ENCODE measurements at regions not wholly inside any gene's neighbourhood (a gene's known extent, or its start where the extent isn't known, plus 50 kb on each side); places are given as distances from the start of the nearest gene placed in this dataset.

DNA sequence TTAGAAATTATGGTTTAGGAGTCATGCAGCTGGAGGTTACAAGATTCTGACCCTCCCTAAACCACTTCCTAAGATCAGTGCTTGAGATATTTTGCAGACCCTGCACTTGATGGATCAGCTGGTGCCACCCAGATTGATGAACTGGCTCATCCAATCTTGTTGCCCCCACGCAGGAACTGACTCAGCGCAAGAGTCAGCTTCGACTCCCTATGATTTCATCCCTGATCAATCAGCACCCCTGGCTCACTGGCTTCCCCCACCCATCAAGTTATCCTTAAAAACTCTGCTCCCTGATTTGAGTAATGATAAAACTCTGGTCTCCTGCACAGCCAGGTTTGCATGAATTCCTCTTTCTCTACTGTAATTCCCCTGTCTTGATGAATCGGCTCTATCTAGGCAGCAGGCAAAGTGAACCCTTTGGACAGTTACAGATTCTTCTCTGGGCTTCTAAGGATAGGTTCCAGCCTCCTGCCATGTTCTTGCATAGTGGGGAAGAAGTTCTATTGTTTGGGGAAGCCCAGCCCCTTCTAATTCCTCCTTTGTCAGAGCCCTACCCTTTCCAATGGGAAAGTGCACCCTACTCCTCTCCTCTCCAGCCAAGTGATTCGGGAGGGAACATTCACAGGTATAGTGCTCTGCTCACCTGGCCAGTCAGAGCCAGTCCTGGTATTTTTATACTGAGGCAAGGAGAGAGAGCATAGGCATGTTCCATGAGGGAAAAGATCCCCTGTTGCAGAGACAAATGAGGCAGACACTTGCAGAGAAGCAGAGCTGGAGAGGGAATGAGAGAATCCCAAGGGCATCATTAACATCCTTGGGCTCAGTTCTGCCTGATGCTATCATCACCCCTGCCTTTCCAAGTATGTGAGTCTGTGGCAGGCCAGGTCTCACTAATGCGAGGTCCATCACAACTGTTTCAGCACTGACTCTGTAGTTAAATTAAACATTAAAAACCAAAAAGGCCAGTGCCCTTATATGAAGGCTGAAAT lies 224.4 kb upstream of the GALNT17 start:
- TF ChIP-seq, protein P1, sequence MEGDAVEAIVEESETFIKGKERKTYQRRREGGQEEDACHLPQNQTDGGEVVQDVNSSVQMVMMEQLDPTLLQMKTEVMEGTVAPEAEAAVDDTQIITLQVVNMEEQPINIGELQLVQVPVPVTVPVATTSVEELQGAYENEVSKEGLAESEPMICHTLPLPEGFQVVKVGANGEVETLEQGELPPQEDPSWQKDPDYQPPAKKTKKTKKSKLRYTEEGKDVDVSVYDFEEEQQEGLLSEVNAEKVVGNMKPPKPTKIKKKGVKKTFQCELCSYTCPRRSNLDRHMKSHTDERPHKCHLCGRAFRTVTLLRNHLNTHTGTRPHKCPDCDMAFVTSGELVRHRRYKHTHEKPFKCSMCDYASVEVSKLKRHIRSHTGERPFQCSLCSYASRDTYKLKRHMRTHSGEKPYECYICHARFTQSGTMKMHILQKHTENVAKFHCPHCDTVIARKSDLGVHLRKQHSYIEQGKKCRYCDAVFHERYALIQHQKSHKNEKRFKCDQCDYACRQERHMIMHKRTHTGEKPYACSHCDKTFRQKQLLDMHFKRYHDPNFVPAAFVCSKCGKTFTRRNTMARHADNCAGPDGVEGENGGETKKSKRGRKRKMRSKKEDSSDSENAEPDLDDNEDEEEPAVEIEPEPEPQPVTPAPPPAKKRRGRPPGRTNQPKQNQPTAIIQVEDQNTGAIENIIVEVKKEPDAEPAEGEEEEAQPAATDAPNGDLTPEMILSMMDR (IDR thresholded peaks at IDR 0.05) = no peak
- no peak for TF ChIP-seq POLR2A (IDR thresholded peaks at IDR 0.05; ENCODE audit: low read depth)
- no peak for TF ChIP-seq POLR2AphosphoS5 (IDR thresholded peaks at IDR 0.05)
- TF ChIP-seq EP300 (IDR thresholded peaks at IDR 0.05) = no peak
